K562 (cell line): ENCODE measurements at regions not wholly inside any gene's neighbourhood (a gene's known extent, or its start where the extent isn't known, plus 50 kb on each side); places are given as distances from the start of the nearest gene placed in this dataset.

Source experiments
- ATAC-seq: fragments of 200-7000 bp; cut with Tn5 transposase; 3 replicates; pipeline ENCODE4 v1.9.1; 2020; ENCODE audit warnings: moderate library complexity
- BruUV-seq: library from RNA; stranded (reverse); fragments of 400-500 nt; replicated peaks from 2 replicates; lab custom pipeline; 2021; lab: Mats Ljungman, UMichigan
- CTCF ChIA-PET: fragments of 300-600 bp; formaldehyde crosslinking; extraction: SDS; loops from one replicate; lab custom pipeline; 2021; ENCODE audit warnings: low intra/inter-chr PET ratio; lab: Yijun Ruan, JAX
- POLR2A ChIA-PET: fragments of 300-600, 350-650 bp; sonication (Branson Sonifier 250); formaldehyde crosslinking; extraction: SDS; loops from one replicate; lab custom pipeline; 2021; ENCODE audit warnings: antibody characterized with exemption, inconsistent platforms; lab: Yijun Ruan, JAX
- DNase-seq, 4 experiments: peaks; one replicate each; pipeline versions ENCODE4 v3.0.0 to v3.0.0-alpha.2; 2011 to 2018; ENCODE audit warnings: low spot score in 3 of 4, mixed read lengths in 3 of 4; ENCODE audit errors: extremely low read depth in 1 of 4
- FAIRE-seq: peaks from 2 replicates; lab custom pipeline; 2011; peaks lifted over from hg19 to GRCh38; lab: Jason Lieb, UNC
- H2AFZ ChIP-seq: 2 replicates; pipeline ENCODE4 v1.6.0; 2011; ENCODE audit warnings: low read depth, low read length, control low read depth, inconsistent platforms
- H3K27ac ChIP-seq: fragments of 200-600 bp; 3 replicates; pipeline ENCODE4 v1.8.0; 2011; ENCODE audit warnings: low read depth, mild to moderate bottlenecking, control low read depth, inconsistent platforms, low read length, moderate library complexity, mixed read lengths; ENCODE audit errors: extremely low read depth
- H3K27me3 ChIP-seq, 2 experiments: fragments of 300-600 bp in 1 of 2; 2 replicates in 1 of 2; 3 replicates in 1 of 2; pipeline versions ENCODE4 v1.6.0 to v1.8.0; 2011; ENCODE audit warnings: inconsistent platforms in 2 of 2, low read length in 2 of 2, mild to moderate bottlenecking in 1 of 2, mixed read lengths in 1 of 2, moderate library complexity in 1 of 2; ENCODE audit not compliant: control insufficient read depth in 2 of 2, insufficient read depth in 2 of 2
- H3K36me3 ChIP-seq: fragments of 300-600 bp; 3 replicates; pipeline ENCODE4 v1.8.0; 2011; ENCODE audit warnings: mild to moderate bottlenecking, low read length, inconsistent platforms; ENCODE audit not compliant: control insufficient read depth, insufficient read depth
- H3K4me1 ChIP-seq, 2 experiments: fragments of 200-600 bp in 1 of 2; replicated peaks in 1 of 2; 2 replicates in 1 of 2; 3 replicates in 1 of 2; pipeline versions ENCODE4 v1.5.1 to v1.8.0; 2011; ENCODE audit warnings: inconsistent platforms in 2 of 2, low read length in 2 of 2, mild to moderate bottlenecking in 1 of 2, mixed read lengths in 1 of 2, moderate library complexity in 1 of 2; ENCODE audit not compliant: control insufficient read depth in 2 of 2, insufficient read depth in 2 of 2
- H3K4me2 ChIP-seq: 2 replicates; pipeline ENCODE4 v1.6.1; 2011; ENCODE audit warnings: low read length, control low read depth, inconsistent platforms, mixed read lengths; ENCODE audit not compliant: insufficient read depth
- H3K4me3 ChIP-seq: fragments of 200-600 bp; sonication (generic), shearing (Covaris generic); 2 replicates; pipeline ENCODE4 v1.5.1; 2016; ENCODE audit warnings: control low read depth, inconsistent platforms
- H3K79me2 ChIP-seq: fragments of 200-600 bp; 3 replicates; pipeline ENCODE4 v1.8.0; 2011; ENCODE audit warnings: low read length, inconsistent platforms; ENCODE audit not compliant: control insufficient read depth, insufficient read depth
- H3K9ac ChIP-seq, 2 experiments: 2 replicates each; pipeline versions ENCODE4 v1.6.0 to v1.6.1; 2011; ENCODE audit warnings: low read depth in 2 of 2, low read length in 2 of 2, control low read depth in 1 of 2, inconsistent platforms in 1 of 2, mild to moderate bottlenecking in 1 of 2, mixed read lengths in 1 of 2; ENCODE audit not compliant: insufficient read depth in 1 of 2
- H3K9me1 ChIP-seq: one replicate; pipeline ENCODE4 v1.6.0; 2011; ENCODE audit warnings: inconsistent platforms, mild to moderate bottlenecking, low read length, moderate library complexity; ENCODE audit not compliant: control insufficient read depth, insufficient read depth
- H3K9me3 ChIP-seq: replicated peaks from 2 replicates; pipeline ENCODE4 v1.5.1; 2011; ENCODE audit warnings: low read depth, low read length, inconsistent platforms; ENCODE audit not compliant: control insufficient read depth, insufficient read depth
- H4K20me1 ChIP-seq: replicated peaks from 2 replicates; pipeline ENCODE4 v1.6.1; 2011; ENCODE audit warnings: low read length, inconsistent platforms, mixed read lengths; ENCODE audit not compliant: control insufficient read depth, insufficient read depth
- RBM39 ChIP-seq: fragments of 200-400 bp; formaldehyde crosslinking; optimal IDR thresholded peaks from 2 replicates; pipeline ENCODE3; 2018; ENCODE audit warnings: low read depth, low read length
- TAL1 ChIP-seq: fragments of 450-650 bp; IDR thresholded peaks from 2 replicates; pipeline ENCODE4 v1.6.1; 2016; ENCODE audit warnings: mild to moderate bottlenecking
- ZNF124 ChIP-seq: sonication (generic); formaldehyde crosslinking; IDR thresholded peaks from 2 replicates; pipeline ENCODE4 v1.8.1; 2022; ENCODE audit warnings: missing genetic modification reagents
- ZNF384 ChIP-seq: IDR thresholded peaks from 2 replicates; pipeline ENCODE4 v1.6.1; 2012; ENCODE audit warnings: low read depth, low read length, improper control_type of control experiment
- WGBS: fragments of 100-300 bp; shearing (Covaris generic); methylation state at CpG from one replicate; pipeline ENCODE4 v1.1.6; 2016; ENCODE audit warnings: low coverage, mixed read lengths; ENCODE audit not compliant: insufficient coverage; ENCODE audit errors: missing lambda C conversion rate; 5-methylcytosine and 5-hydroxymethylcytosine counted together
- in situ Hi-C: fragments of 300-500 bp; cut with MboI; formaldehyde crosslinking; loops from 4 replicates; pipeline ENCODE4 v1.15.0; 2018; ENCODE audit warnings: inconsistent platforms, mixed read lengths
- intact Hi-C: fragments of 100-400 bp; cut with micrococcal nuclease; formaldehyde crosslinking; loops from 2 replicates; pipeline ENCODE4 v1.14.2; 2022
- TF ChIP-seq, protein P1 (sequence below): fragments of 450-650 bp; IDR thresholded peaks from 2 replicates; pipeline ENCODE4 v1.6.1; 2018; ENCODE audit warnings: mild to moderate bottlenecking, low read depth; ENCODE audit not compliant: partially characterized antibody

DNA sequence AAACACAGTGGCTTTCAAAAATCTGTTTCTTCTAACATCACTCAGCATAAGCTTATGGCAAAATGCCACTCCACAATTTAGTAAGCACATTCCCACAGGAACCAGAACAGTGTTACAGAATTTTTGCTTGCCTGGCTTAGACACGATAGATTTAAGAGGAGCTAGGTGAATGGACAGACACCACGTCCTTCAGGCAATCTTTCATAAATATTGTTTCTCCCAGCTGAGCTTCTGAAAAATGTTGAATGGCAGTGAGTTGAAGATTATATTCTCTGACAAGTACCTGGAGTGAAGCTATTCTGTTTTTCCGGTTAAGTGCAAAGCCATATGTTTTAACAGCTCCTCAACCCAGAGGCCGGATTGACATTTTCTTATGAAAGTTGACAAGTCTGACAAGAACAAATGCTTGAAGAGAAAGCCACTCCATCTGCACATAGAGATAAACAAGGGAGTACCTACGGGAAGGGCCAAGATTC, 102.0 kb downstream of the FSCB start (continued):
- TF ChIP-seq ZNF124, result no peak
- TF ChIP-seq TAL1, result peak; percentile 38
- TF ChIP-seq, all 486 proteins: peak for 11

DNA sequence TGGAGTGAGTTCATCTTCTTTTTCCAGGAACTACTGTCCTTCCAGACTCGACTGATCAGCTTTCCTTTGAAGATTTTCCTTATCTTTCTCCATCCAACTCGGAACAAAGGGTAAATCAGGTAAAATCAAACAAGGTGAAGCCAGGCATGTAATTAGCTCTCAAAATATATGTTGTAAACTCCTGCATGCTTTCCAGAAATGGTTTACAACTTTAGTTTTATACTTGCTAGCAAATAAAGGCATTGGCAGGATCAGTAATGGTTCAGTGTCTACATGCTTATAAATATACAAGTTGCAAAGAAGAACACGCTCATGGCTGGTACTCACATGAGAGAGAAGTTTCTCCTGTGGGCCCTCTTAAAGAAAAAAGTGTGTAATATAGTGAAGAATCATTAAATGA, 102.5 kb downstream of the FSCB start:
- Histone ChIP-seq H3K36me3 (no peaks in the 10 kb centered on the region), H3K27ac (no peak overlapping the region), H3K4me1 (no peaks in the 10 kb centered on the region), H3K79me2 (no peaks in the 10 kb centered on the region), H4K20me1 (no peaks in the 10 kb centered on the region), H3K4me2 (no peak overlapping the region), H3K9ac (no peak overlapping the region), H3K9me1 (no peaks in the 10 kb centered on the region), H3K9me3 (no peaks in the 10 kb centered on the region), H3K4me3 (no peak overlapping the region), H3K27me3 (no peaks in the 10 kb centered on the region), H2AFZ (no peak overlapping the region)
- FAIRE-seq (no peak), ATAC-seq (no peak), DNase-seq (no peak)
- intact Hi-C loops, result no loop called here
- in situ Hi-C loops, result no loop called here
- POLR2A ChIA-PET, result no interaction called here
- 0% methylated on average over 3 of the region's 3 CpGs for WGBS
- BruUV-seq, result no TSS peak
- TF ChIP-seq, protein P1, sequence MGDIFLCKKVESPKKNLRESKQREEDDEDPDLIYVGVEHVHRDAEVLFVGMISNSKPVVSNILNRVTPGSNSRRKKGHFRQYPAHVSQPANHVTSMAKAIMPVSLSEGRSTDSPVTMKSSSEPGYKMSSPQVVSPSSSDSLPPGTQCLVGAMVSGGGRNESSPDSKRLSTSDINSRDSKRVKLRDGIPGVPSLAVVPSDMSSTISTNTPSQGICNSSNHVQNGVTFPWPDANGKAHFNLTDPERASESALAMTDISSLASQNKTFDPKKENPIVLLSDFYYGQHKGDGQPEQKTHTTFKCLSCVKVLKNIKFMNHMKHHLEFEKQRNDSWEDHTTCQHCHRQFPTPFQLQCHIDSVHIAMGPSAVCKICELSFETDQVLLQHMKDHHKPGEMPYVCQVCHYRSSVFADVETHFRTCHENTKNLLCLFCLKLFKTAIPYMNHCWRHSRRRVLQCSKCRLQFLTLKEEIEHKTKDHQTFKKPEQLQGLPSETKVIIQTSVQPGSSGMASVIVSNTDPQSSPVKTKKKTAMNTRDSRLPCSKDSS, result no peak
- TF ChIP-seq RBM39 (no peak), ZNF384 (no peak)
- CTCF ChIA-PET, result no interaction called here
